ENCODE measurements at regions not wholly inside any gene's neighbourhood (a gene's known extent, or its start where the extent isn't known, plus 50 kb on each side); places are given as distances from the start of the nearest gene placed in this dataset.

GRCh38 chr3:156768390-156768789 lies 57.8 kb upstream of the LEKR1 start:
- H3K27ac ChIP-seq = no peak overlapping the region
- no peak for TF ChIP-seq ZFX (IDR thresholded peaks at IDR 0.05)
- TF ChIP-seq CTCF (conservative IDR thresholded peaks at IDR 0.05) = no peak

GRCh38 chr3:156769721-156770654 lies 56.2 kb upstream of the LEKR1 start:
- TF ChIP-seq CTCF (conservative IDR thresholded peaks at IDR 0.05) = no peak
- H3K27ac ChIP-seq = no peak overlapping the region

GRCh38 chr3:156770699-156771414 lies 55.3 kb upstream of the LEKR1 start:
- no peak overlapping the region for H3K27ac ChIP-seq
- TF ChIP-seq ZFX (IDR thresholded peaks at IDR 0.05) (no peak), CTCF (conservative IDR thresholded peaks at IDR 0.05) (no peak)

GRCh38 chr3:156772588-156773206 lies 53.5 kb upstream of the LEKR1 start:
- TF ChIP-seq CTCF (conservative IDR thresholded peaks at IDR 0.05) (no peak), ZFX (IDR thresholded peaks at IDR 0.05) (no peak)

GRCh38 chr3:156776031-156776430 lies 50.1 kb upstream of the LEKR1 start:
- no peak overlapping the region for H3K27ac ChIP-seq
- TF ChIP-seq ZFX (IDR thresholded peaks at IDR 0.05) = no peak
- TF ChIP-seq CTCF (conservative IDR thresholded peaks at IDR 0.05) = no peak

More at GRCh38 chr3:156772588-156773206, 53.5 kb upstream of the LEKR1 start:
- H3K27ac ChIP-seq = no peak overlapping the region

Data from C4-2B (cell line).